Right ventricle myocardium superior (tissue), 1 donor: ENCODE measurements at regions not wholly inside any gene's neighbourhood (a gene's known extent, or its start where the extent isn't known, plus 50 kb on each side); places are given as distances from the start of the nearest gene placed in this dataset.
"Not testable (repeated sequence)": the region's sequence is repeated elsewhere in the genome, so short reads cannot be mapped to it uniquely, and the experiment has no call there.

Experiments
- ATAC-seq: fragments of 200-7000 bp; cut with Tn5 transposase; one replicate; pipeline ENCODE4 v1.9.1; 2020; ENCODE audit warnings: mild to moderate bottlenecking; ENCODE audit not compliant: poor library complexity
- DNase-seq: peaks from one replicate; pipeline ENCODE4 v3.0.0-alpha.2; 2020
- intact Hi-C: fragments of 100-400 bp; cut with DNase I; formaldehyde crosslinking; loops from one replicate; pipeline ENCODE4 v1.11.2; 2022
- donor health status: DM: no; HTN: yes; CAD: no; lungs with severe emphysema.

DNA sequence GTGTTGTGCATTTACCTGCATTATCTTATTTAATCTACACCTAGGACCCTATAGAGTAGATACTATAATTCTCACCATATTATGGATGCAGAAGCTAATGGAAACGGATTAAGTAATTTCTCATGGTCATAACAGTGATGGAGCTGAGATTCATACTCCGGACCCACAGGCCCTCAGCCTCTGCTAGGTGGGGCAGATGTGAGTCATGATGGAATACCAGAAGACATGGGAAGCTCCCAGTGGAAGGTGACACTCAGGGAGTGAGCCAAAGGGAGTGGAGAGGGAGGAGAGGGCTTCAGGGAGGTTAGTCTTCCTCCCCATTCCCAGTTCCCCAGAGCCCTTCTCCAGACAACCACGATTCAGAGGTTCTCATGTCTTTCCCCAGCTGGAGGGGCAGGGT, 65.2 kb upstream of the GPR6 start:
- no peak for ATAC-seq
- intact Hi-C loops, result no loop called here
- DNase-seq, result no peak

DNA sequence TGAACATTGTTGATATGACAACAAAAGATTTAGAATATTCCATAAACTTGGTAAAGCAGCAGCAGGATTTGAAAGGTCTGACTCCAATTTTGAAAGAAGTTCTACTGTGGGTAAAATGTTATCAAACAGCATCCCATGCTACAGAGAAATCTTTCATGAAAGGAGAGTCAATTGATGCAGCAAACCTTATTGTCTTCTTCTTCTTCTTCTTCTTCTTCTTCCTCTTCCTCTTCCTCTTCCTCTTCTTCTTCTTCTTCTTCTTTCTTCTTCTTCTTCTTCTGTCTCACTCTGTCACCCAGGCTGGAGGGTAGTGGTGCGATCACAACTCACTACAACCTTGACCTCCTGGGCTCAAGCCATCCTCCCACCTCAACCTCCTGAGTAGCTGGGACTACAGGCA, 62.4 kb upstream of the GPR6 start:
- ATAC-seq, intact Hi-C loops, DNase-seq: not testable (repeated sequence)

DNA sequence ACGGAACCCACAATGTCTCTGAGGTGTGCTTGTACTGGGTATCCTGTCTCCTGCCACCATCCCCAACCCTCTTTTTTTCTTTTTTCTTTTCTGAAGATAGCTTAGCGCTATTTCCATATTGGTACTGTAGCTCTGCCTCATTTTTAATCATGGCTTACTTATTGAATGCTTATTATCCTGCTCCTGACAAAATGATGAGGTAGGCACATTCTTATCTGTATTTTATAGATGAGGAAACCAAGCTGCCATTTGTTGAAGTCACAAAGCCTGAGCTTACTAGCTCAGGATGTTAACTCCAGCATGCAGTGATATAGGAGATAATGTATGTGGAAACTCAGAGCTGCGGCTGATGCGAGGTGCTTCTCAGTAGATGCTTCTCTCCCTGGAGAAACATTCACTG, 61.4 kb upstream of the GPR6 start:
- intact Hi-C loops, result no loop called here
- no peak for DNase-seq

DNA sequence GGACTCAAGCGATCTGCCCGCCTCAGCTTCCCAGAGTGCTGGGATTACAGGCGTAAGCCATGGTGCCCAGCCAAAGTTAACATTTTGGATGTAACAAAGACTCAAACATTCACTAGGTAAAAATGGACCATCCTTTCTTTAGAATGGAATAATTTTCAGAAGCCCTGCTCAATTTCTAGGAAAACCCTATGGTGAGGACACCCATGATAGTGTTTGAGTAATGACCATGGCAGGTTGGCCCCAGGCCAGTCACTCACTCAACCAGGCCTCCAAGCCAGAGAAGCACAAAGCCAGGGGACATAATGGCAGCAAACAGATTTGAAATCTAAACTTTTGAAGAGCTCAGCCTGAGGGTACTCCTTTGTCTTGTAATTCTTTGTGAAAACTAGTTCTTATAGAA, 59.9 kb upstream of the GPR6 start:
- ATAC-seq (no peak), DNase-seq (no peak)
- intact Hi-C loops, result no loop called here

More for the DNA sequence above, 61.4 kb upstream of the GPR6 start:
- ATAC-seq, result no peak

DNA sequence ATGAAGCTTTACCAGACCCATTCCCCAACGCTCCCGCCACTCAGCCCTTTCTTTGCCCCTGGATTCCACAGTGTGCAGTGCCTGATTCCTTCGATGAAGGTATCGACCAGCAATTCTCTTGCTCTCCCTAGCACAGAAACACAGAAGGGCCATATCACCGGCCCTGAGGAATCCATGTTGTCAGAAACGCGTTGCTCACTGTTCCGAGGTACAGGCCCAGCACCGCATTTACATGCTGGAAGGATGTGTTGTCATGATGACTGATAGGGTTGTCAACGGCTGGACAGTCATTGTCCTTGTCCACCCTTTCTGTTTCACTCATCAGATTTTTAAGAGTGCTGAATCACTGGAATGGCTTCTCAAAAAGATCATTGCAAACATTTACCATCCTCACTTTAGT, 57.2 kb upstream of the GPR6 start:
- no peak for DNase-seq
- intact Hi-C loops, result no loop called here
- no peak for ATAC-seq

DNA sequence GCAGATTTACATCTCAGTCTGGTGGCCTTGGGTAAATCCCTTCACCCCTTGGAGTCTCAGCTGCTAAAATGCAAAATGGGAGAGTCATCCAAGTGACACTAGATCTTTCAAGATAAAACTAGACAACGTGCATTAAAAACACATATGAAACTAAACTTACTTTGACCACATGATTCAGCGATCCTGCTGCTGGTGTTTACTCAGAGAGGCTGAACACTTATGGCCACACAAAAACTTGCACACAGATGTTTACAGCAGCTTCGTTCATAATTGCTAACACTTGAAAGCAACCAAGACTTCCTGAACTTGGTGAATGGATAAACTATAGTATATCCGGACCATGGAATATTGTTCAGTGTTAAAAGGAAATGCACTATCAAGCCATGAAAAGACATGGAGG, 55.3 kb upstream of the GPR6 start:
- DNase-seq, result no peak
- intact Hi-C loops, result no loop called here
- no peak for ATAC-seq

DNA sequence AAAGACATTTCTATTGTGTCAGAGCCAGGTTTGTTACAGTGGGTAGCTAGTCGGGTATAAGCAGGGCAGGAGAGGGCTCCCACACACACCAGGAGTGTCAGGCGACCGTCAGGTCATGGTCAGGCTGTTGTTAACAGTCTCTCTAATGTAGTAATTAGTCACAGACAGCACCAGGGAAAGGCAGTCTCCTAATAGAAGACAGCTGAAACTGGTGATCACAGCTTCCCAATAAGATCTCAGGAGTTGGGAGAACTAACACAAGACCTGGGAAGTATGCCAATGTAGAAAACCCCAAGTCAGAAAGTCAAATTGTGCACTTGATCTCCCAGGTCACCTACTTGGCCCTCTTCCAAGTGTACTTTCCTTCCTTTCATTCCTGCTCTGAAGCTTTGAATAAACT, 53.0 kb upstream of the GPR6 start:
- DNase-seq (no peak), ATAC-seq (no peak)
- intact Hi-C loops, result no loop called here

DNA sequence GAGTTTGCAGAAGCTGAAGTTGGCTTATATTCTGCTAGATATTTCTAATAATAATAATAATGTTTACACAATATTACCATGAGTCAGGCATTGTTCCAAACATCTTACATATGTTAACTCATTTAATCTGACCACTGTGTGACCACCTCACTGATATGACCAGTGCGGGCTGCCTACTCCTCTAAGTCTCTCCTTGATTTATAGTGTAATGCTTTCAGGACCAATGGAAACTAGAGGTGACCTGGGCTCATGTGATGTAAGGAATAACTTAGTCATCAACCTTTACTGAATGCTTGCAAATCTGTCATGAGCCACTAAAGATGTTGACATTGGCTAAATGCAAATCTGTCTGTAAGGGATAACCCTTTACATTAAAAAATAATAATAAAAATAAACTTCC, 51.1 kb upstream of the GPR6 start:
- ATAC-seq, result no peak
- no peak for DNase-seq
- intact Hi-C loops, result no loop called here
